NCI-H748 (cell line): ENCODE measurements at regions not wholly inside any gene's neighbourhood (a gene's known extent, or its start where the extent isn't known, plus 50 kb on each side); places are given as distances from the start of the nearest gene placed in this dataset.

ENCODE experiments used
- DNase-seq: peaks from one replicate; lab custom pipeline; 2025; ENCODE audit not compliant: unreplicated experiment; lab: John Stamatoyannopoulos, UW

GRCh38 chr17:55668312-55668920 lies 54.2 kb downstream of the TMEM100 start:
- no peak for DNase-seq

DNA sequence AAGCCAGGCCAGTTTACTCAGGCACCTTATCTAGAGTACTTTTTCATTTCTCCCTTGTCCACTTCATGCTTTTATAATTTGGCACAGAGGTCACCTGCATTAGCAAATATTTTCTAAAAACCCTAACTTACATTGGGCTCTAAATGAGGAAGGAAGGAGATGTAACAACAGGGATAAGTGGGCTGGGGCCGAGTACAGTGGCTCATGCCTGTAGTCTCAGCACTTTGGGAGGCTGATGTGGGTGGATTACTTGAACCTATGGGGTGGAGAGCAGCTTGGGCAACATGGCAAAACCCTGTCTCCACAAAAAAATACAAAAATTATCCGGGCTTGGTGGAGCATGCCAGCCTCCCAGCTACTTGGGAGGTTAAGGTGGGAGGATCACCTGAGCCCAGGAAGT lies 55.9 kb downstream of the TMEM100 start:
- no peak for DNase-seq

DNA sequence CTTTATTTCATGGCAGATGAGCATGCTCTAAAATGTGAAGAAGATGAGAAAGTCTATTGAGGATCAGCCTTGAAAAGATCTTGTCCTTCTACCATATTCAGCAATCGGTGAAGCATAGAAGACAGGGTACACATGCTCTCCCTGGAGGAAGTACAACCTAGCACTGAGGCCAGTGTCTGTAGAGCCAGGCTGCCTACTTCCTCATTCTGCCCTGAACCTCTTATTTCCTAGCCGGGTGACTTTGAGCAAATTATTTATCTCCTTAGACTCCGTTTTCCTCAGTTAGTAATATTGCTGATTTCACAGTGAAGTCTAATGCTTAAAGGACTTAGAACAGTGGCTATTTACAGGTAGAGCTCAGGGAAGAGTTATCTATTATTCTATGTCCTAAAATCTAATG lies 58.4 kb downstream of the TMEM100 start:
- no peak for DNase-seq

DNA sequence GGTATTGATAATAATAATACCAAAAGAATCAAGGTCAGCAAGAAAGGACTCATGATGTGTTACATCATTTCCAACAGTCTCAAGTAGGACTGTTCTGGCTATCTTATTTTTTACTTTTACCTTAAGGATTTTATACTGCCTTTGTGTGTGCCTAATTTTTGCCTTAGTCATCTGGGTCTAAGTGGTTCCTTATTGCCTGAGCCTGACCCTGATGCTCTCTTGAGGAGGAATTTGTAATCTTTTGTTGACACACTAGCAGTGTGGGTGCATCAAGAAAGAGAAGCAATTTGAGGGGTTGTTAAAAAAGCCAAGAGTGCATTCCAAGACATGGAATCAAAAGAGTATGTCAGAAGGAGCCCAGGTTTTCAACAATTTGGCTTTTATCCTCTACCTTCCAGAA lies 59.3 kb downstream of the TMEM100 start:
- no peak for DNase-seq

GRCh38 chr17:55661963-55662834 lies 60.5 kb downstream of the TMEM100 start:
- no peak for DNase-seq

- no peak for DNase-seq
Measured at GRCh38 chr17:55661256-55661758, 61.4 kb downstream of the TMEM100 start.

- no peak for DNase-seq
Measured at GRCh38 chr17:55660178-55660886, 62.3 kb downstream of the TMEM100 start.

- DNase-seq: no peak
Measured at GRCh38 chr17:55659661-55660060, 63.0 kb downstream of the TMEM100 start.

- DNase-seq: no peak
Measured at GRCh38 chr17:55655777-55656176, 66.9 kb downstream of the TMEM100 start.

DNA sequence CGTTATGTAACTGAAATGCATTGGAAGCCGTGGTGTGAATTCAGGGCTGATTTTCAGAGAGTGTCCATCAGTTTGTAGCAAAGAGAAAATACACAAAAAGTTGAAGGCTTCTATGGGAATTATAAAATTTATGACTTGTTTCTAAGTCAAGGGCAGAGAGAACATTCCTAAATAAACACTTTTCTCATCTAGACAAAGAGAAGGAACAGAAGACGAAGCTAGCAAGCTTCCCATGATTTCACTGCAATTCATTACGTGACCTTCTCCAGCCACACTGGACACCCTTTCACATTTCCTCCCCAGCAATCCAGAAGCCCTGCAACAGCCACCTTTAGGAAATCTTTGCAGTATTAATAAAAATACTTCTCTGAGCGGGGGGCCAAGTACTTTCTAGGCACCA lies 67.8 kb downstream of the TMEM100 start:
- DNase-seq: no peak

- DNase-seq: no peak
Measured at GRCh38 chr17:55654022-55654421, 68.6 kb downstream of the TMEM100 start.

DNA sequence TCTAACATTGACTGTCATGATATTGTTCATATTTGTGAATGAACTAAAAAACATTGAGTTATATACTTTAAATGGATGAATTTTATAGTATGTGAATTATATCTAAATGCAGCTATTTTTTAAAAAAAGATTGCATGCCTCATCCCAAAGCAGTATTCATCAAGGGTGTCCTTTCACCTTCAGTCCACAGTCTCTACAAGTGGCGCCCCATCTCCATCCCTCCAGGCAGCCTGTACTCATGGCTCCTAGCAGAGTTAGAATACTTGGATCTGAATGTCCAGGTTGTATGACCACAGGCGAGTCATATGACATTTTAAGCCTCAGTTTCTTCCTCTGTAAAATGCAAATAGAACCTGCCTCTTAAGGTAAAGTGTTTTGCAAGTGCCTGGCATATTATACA lies 69.8 kb downstream of the TMEM100 start:
- no peak for DNase-seq

DNA sequence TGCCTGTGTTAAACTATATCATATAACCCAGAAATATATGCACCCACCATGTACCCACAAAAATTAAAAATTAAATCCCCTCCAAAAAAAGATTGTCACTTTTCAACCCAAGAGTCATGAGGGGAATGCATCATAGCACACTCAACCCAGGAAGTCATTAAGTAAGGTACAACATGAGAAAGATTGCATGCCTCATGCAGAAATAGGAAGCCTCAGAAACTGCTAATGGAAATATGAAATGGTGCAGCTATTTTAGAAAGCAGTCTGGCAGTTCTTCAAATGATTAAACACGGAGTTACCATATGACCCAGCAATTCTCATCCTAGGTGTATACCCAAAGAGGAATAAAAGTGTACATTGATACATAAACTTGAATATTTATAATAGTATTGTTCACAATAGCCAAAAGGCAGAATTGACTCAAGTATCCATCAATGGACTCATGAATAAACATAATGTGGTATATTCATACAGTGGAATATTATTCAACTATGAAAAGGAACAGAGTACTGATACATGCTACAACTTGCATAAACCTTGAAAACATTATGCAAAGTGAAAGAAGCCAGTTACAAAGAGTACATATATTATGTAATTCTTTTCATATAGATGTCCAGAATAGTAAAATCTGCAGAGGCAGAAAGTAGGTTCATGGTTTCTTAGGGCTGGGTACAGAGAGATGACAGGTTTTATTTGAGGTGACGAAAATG lies 70.4 kb downstream of the TMEM100 start:
- no peak for DNase-seq

DNA sequence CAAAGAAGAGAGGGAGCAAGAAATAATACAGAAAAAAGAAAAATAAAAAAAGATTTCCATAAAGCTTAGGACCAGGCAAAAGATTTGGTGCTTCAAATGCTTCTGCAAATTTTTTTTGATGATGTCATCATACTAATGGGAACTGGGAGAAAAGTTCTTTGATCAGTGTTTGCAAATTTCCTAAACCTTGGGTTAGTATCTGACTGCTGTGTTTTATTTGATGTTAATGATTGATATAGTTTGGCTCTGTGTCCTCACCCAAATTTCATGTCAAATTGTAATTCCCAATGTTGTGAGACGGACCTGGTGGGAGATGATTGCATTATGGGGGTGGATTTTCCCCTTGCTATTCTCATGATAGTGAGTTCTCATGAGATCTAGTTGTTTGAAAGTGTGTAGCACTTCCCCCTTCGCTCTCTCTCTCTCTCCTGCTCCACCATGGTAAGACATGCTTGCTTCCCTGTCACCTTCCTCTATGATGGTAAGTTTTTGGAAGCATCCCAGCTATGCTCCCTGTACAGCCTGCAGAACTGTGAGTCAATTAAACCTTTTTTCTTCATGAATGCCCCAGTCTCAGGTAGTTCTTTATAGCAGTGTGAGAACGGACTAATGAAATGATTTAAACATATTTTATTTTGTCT lies 72.6 kb downstream of the TMEM100 start:
- DNase-seq: no peak

DNA sequence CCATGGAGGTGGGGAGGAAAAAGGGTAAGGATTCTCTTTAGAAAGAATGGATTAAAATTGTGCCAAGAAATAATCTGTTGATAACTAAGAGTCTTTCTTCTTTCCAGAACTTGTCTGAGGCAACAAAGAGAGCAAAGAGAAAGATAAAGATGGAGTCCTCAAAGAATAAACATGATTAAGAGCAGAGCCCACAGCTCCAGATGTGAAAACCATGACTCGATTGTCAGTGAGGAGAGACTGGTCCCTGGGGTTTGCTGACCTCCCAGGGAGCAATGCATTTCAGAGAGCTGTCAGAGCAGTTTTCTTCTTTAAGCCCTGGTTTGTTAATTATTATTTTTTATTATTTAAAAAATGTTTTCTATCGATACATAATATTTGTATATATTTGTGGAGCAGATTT lies 74.6 kb downstream of the TMEM100 start:
- DNase-seq: no peak

DNA sequence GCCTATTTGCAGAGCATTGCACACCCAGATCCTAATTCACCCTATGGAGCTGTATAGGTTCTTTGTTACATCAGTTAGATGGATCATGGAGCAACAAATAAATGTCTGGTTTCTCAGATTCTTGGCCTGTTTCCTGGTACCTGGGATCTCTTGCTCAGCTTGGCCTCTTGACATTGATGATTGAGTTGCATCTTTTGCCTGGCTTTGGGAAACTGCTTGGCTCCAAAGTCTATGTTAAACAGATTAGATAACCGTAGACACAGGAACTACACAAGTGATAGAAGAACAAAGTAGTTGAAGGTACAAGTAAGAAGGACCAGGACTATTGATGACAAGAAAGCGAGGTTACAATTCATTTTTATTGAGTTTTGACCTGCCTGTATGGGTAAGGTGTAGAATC lies 77.3 kb downstream of the TMEM100 start:
- no peak for DNase-seq

- DNase-seq: no peak
Measured at GRCh38 chr17:55644346-55644745, 78.3 kb downstream of the TMEM100 start.

DNA sequence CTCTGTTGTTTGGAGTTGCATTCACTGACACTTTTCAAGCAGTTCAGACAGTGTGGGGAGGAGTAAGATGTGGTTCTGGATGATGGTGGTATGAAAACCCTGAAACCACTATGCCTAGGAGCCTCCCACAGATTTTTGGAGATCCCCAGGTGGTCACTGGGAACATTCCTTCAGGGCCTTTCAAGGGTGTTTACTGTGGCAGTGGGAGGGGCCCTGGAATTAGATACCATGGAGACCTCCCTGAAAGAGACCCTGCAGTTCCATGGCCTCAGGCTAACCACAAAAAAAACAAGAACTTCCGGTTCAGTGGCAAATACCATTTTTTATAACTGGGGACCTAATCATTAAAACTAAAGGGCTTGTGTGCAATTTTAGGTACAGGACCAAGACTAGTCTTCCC lies 79.9 kb downstream of the TMEM100 start:
- DNase-seq: no peak

- DNase-seq: peak; percentile 18
Measured at GRCh38 chr17:55641676-55642081, 81.0 kb downstream of the TMEM100 start.

- no peak for DNase-seq
Measured at GRCh38 chr17:55639096-55639495, 83.6 kb downstream of the TMEM100 start.
